Neural progenitor cell (in vitro differentiated cells): ENCODE measurements at regions not wholly inside any gene's neighbourhood (a gene's known extent, or its start where the extent isn't known, plus 50 kb on each side); places are given as distances from the start of the nearest gene placed in this dataset.

ENCODE experiments used
- DNase-seq: peaks from one replicate; pipeline ENCODE4 v3.0.0-alpha.2; 2016; ENCODE audit warnings: low spot score
- H2AFZ ChIP-seq: fragments of 200-600 bp; sonication (generic); replicated peaks from 2 replicates; pipeline ENCODE4 v1.6.1; 2016; ENCODE audit warnings: antibody characterized with exemption
- H3F3A ChIP-seq: fragments of 200-600 bp; sonication (generic); 2 replicates; pipeline ENCODE4 v1.6.1; 2016; ENCODE audit warnings: antibody characterized with exemption, low read depth
- H3K27ac ChIP-seq: fragments of 200-600 bp; sonication (generic); 2 replicates; pipeline ENCODE4 v1.5.1; 2016; ENCODE audit warnings: mild to moderate bottlenecking
- H3K27me3 ChIP-seq: fragments of 200-600 bp; sonication (generic); 2 replicates; pipeline ENCODE4 v1.6.1; 2016; ENCODE audit warnings: mild to moderate bottlenecking, moderate library complexity
- H3K36me3 ChIP-seq: fragments of 200-600 bp; sonication (generic); 2 replicates; pipeline ENCODE4 v1.5.1; 2016
- H3K4me1 ChIP-seq: fragments of 200-600 bp; sonication (generic); 2 replicates; pipeline ENCODE4 v1.6.1; 2016; ENCODE audit warnings: mixed run types
- H3K4me2 ChIP-seq: fragments of 200-600 bp; sonication (generic); 2 replicates; pipeline ENCODE4 v1.6.1; 2016
- H3K4me3 ChIP-seq: fragments of 200-600 bp; sonication (generic); 2 replicates; pipeline ENCODE4 v1.5.1; 2016
- H3K79me2 ChIP-seq: fragments of 200-600 bp; sonication (generic); 2 replicates; pipeline ENCODE4 v1.6.1; 2016; ENCODE audit warnings: low read depth
- H3K9ac ChIP-seq: fragments of 200-600 bp; sonication (generic); 2 replicates; pipeline ENCODE4 v1.6.1; 2016
- H3K9me3 ChIP-seq: fragments of 200-600 bp; sonication (generic); 2 replicates; pipeline ENCODE4 v1.5.1; 2016; ENCODE audit warnings: low read depth
- H4K20me1 ChIP-seq: fragments of 200-600 bp; sonication (generic); 2 replicates; pipeline ENCODE4 v1.6.1; 2016; ENCODE audit warnings: low read depth
- H3K27ac Mint-ChIP-seq: 3 replicates; pipeline ENCODE4 v1.8.0; 2021; ENCODE audit warnings: mixed read lengths
- H3K27me3 Mint-ChIP-seq: 2 replicates; pipeline ENCODE4 v1.8.0; 2022; ENCODE audit warnings: low read depth, mild to moderate bottlenecking, inconsistent platforms, moderate library complexity, mixed read lengths; ENCODE audit not compliant: insufficient read depth
- H3K36me3 Mint-ChIP-seq: 3 replicates; pipeline ENCODE4 v1.8.0; 2021; ENCODE audit warnings: mixed read lengths
- H3K4me1 Mint-ChIP-seq: 3 replicates; pipeline ENCODE4 v1.8.0; 2021; ENCODE audit warnings: mixed read lengths
- H3K4me3 Mint-ChIP-seq: 3 replicates; pipeline ENCODE4 v1.8.0; 2021; ENCODE audit warnings: mild to moderate bottlenecking, moderate library complexity, mixed read lengths
- H3K9me3 Mint-ChIP-seq: 3 replicates; pipeline ENCODE4 v1.8.0; 2020; ENCODE audit warnings: mixed read lengths
- EZH2 ChIP-seq: fragments of 200-600 bp; sonication (generic); IDR thresholded peaks from 2 replicates; pipeline ENCODE4 v1.6.1; 2017; ENCODE audit warnings: antibody characterized with exemption, mild to moderate bottlenecking, moderate library complexity
- EZH2phosphoT487 ChIP-seq: fragments of 200-600 bp; sonication (generic); IDR thresholded peaks from 2 replicates; pipeline ENCODE4 v1.6.1; 2017; ENCODE audit warnings: antibody characterized with exemption
- TF ChIP-seq, protein P1 (sequence below): fragments of 200-600 bp; sonication (generic); IDR thresholded peaks from 2 replicates; pipeline ENCODE4 v1.5.1; 2017; ENCODE audit warnings: antibody characterized with exemption, mild to moderate bottlenecking

DNA sequence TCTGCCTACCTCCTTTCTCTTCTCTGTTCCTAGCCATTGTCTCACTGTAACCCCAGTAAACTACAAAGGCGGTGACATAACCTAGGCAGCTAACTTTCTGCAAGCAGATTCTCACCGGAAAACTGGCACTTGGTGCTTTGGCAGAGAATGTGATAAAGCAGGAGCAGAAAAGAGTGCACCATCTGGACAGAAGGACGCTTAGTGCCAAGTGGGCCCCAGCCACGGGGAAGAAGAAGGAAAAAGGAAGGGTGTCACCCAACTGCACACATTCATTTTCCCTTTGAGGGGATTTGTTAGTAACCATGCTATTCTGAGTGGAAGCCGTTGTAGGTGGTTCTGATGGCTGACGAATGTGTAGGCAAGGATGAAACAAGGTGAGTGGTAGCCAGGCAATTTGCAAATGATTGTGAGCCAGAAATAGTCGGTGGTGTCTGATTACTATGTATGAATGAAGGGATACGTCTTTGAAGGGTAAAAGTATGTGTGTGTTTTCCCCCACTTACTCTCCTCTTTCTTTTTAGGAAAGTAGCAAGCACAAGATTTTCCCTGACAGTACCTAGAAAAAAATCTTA, 148.3 kb upstream of the STXBP5 start:
- Histone ChIP-seq H4K20me1 (no peaks in the 10 kb centered on the region), H3K4me3 (no peak overlapping the region), H3K36me3 (no peaks in the 10 kb centered on the region), H3K27ac (no peak overlapping the region), H3K9ac (no peak overlapping the region), H3K27me3 (no peaks in the 10 kb centered on the region), H2AFZ (peak overlapping the region; percentile 14), H3K79me2 (no peaks in the 10 kb centered on the region), H3F3A (no peaks in the 10 kb centered on the region), H3K4me2 (no peak overlapping the region), H3K4me1 (peaks cover 11% of the 10 kb centered on the region), H3K9me3 (no peaks in the 10 kb centered on the region)
- Mint-ChIP-seq H3K27ac (no peak overlapping the region), H3K4me3 (no peak overlapping the region), H3K9me3 (no peaks in the 10 kb centered on the region), H3K36me3 (no peaks in the 10 kb centered on the region), H3K4me1 (no peaks in the 10 kb centered on the region), H3K27me3 (peaks cover 5% of the 10 kb centered on the region)
- no peak for DNase-seq
- no peak for TF ChIP-seq EZH2
- TF ChIP-seq, protein P1, sequence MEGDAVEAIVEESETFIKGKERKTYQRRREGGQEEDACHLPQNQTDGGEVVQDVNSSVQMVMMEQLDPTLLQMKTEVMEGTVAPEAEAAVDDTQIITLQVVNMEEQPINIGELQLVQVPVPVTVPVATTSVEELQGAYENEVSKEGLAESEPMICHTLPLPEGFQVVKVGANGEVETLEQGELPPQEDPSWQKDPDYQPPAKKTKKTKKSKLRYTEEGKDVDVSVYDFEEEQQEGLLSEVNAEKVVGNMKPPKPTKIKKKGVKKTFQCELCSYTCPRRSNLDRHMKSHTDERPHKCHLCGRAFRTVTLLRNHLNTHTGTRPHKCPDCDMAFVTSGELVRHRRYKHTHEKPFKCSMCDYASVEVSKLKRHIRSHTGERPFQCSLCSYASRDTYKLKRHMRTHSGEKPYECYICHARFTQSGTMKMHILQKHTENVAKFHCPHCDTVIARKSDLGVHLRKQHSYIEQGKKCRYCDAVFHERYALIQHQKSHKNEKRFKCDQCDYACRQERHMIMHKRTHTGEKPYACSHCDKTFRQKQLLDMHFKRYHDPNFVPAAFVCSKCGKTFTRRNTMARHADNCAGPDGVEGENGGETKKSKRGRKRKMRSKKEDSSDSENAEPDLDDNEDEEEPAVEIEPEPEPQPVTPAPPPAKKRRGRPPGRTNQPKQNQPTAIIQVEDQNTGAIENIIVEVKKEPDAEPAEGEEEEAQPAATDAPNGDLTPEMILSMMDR = no peak

GRCh38 chr6:147057188-147057587, 147.0 kb upstream of the STXBP5 start:
- Mint-ChIP-seq H3K36me3 (no peaks in the 10 kb centered on the region), H3K27ac (no peak overlapping the region), H3K9me3 (no peaks in the 10 kb centered on the region), H3K4me1 (no peaks in the 10 kb centered on the region), H3K27me3 (peaks cover 5% of the 10 kb centered on the region), H3K4me3 (no peak overlapping the region)
- H3K27me3 ChIP-seq = no peaks in the 10 kb centered on the region
- no peaks in the 10 kb centered on the region for H3F3A ChIP-seq
- DNase-seq = no peak
- H3K9me3 ChIP-seq = no peaks in the 10 kb centered on the region
- no peaks in the 10 kb centered on the region for H3K79me2 ChIP-seq
- no peaks in the 10 kb centered on the region for H4K20me1 ChIP-seq
- no peaks in the 10 kb centered on the region for H3K36me3 ChIP-seq
- H2AFZ ChIP-seq = no peak overlapping the region
- no peak overlapping the region for H3K27ac ChIP-seq
- no peak overlapping the region for H3K9ac ChIP-seq
- TF ChIP-seq EZH2phosphoT487 (no peak), EZH2 (no peak)
- TF ChIP-seq, protein P1 = no peak
- no peak overlapping the region for H3K4me2 ChIP-seq
- no peak overlapping the region for H3K4me3 ChIP-seq
- peaks cover 11% of the 10 kb centered on the region for H3K4me1 ChIP-seq

- no peaks in the 10 kb centered on the region for H3K36me3 Mint-ChIP-seq
- Histone ChIP-seq H2AFZ (no peak overlapping the region), H3K27me3 (no peaks in the 10 kb centered on the region), H3F3A (no peaks in the 10 kb centered on the region), H3K9ac (no peak overlapping the region), H3K36me3 (no peaks in the 10 kb centered on the region), H4K20me1 (no peaks in the 10 kb centered on the region), H3K27ac (no peak overlapping the region), H3K4me2 (no peak overlapping the region), H3K9me3 (no peaks in the 10 kb centered on the region), H3K4me1 (peaks cover 11% of the 10 kb centered on the region), H3K79me2 (no peaks in the 10 kb centered on the region), H3K4me3 (no peak overlapping the region)
- TF ChIP-seq, protein P1 = no peak
- no peak for TF ChIP-seq EZH2phosphoT487
- TF ChIP-seq EZH2 = no peak
- H3K9me3 Mint-ChIP-seq = no peaks in the 10 kb centered on the region
- no peak overlapping the region for H3K4me3 Mint-ChIP-seq
- H3K27me3 Mint-ChIP-seq = peaks cover 5% of the 10 kb centered on the region
- H3K4me1 Mint-ChIP-seq = no peaks in the 10 kb centered on the region
- no peak for DNase-seq
- no peak overlapping the region for H3K27ac Mint-ChIP-seq
Observed at GRCh38 chr6:147057705-147058342, 146.4 kb upstream of the STXBP5 start.
